BLaER1 (cell line): ENCODE measurements at regions not wholly inside any gene's neighbourhood (a gene's known extent, or its start where the extent isn't known, plus 50 kb on each side); places are given as distances from the start of the nearest gene placed in this dataset.

Experiments
- H3K27ac ChIP-seq: shearing (Covaris generic); formaldehyde crosslinking; 2 replicates; pipeline ENCODE4 v1.8.1; 2022
- H3K27me3 ChIP-seq: shearing (Covaris generic); formaldehyde crosslinking; 2 replicates; pipeline ENCODE4 v1.8.1; 2022
- H3K36me3 ChIP-seq: shearing (Covaris generic); formaldehyde crosslinking; 2 replicates; pipeline ENCODE4 v1.8.1; 2022
- H3K4me1 ChIP-seq: shearing (Covaris generic); formaldehyde crosslinking; 2 replicates; pipeline ENCODE4 v1.8.1; 2022
- H3K4me2 ChIP-seq: shearing (Covaris generic); formaldehyde crosslinking; 2 replicates; pipeline ENCODE4 v1.8.1; 2022
- H3K4me3 ChIP-seq: shearing (Covaris generic); formaldehyde crosslinking; 2 replicates; pipeline ENCODE4 v1.8.1; 2022
- H3K9ac ChIP-seq: shearing (Covaris generic); formaldehyde crosslinking; 2 replicates; pipeline ENCODE4 v1.8.1; 2022
- H3K9me3 ChIP-seq: shearing (Covaris generic); formaldehyde crosslinking; 2 replicates; pipeline ENCODE4 v1.8.1; 2022
- H4K20me1 ChIP-seq: shearing (Covaris generic); formaldehyde crosslinking; 2 replicates; pipeline ENCODE4 v1.8.1; 2022
- Cebpa-rat ChIP-seq: shearing (Covaris generic); IDR thresholded peaks from 2 replicates; pipeline ENCODE4 v1.8.1; 2022

DNA sequence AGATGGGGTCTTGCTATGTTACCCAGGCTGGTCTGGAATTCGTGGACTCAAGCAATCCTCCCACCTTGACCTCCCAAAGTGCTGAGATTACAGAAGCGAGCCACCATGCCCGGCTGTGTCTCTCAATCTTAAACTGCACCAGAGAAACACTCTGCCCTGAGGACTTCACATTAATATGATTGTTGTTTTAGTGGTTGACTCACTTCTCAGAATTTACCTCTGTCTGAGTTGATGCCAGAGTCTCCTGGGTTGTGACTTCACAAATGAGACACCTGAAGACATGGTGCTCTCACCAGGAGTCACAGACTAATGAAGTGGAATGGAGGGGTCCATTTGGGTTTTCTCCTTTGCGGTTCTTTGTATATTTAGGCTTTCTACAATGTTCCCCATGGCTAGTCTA, 61.0 kb upstream of the TGIF1 start:
- H3K27me3 ChIP-seq = no peaks in the 10 kb centered on the region
- no peak overlapping the region for H3K4me3 ChIP-seq
- H3K4me1 ChIP-seq = peaks cover 24% of the 10 kb centered on the region
- TF ChIP-seq Cebpa-rat = no peak
- H3K36me3 ChIP-seq = no peaks in the 10 kb centered on the region
- peaks cover 10% of the 10 kb centered on the region for H3K9me3 ChIP-seq
- no peak overlapping the region for H3K4me2 ChIP-seq
- H3K27ac ChIP-seq = no peak overlapping the region
- H3K9ac ChIP-seq = no peak overlapping the region
- H4K20me1 ChIP-seq = no peaks in the 10 kb centered on the region

DNA sequence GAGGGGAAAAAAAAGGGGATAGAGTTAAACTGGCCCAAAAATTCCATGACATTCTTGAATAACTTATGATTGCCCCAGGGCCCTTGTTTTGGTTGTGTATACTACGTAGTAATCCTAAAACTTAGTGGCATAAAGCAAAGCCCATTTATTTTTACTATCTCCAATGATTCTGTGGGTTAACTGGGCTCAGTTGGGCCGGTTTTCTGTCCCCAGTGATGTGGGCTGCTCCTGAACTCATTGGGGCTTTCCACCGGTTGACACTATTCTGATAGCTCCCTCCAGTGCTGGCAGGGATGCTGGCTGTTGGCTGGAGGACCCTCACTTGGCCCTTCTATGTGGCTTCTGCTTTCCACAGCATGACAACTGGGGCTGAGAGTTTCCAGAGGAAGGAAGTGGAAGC, 60.0 kb upstream of the TGIF1 start:
- Histone ChIP-seq H4K20me1 (no peaks in the 10 kb centered on the region), H3K4me3 (no peak overlapping the region), H3K36me3 (no peaks in the 10 kb centered on the region), H3K4me1 (peaks cover 17% of the 10 kb centered on the region), H3K27ac (no peak overlapping the region), H3K9ac (no peak overlapping the region), H3K27me3 (no peaks in the 10 kb centered on the region), H3K4me2 (no peak overlapping the region), H3K9me3 (peaks cover 17% of the 10 kb centered on the region)
- no peak for TF ChIP-seq Cebpa-rat

DNA sequence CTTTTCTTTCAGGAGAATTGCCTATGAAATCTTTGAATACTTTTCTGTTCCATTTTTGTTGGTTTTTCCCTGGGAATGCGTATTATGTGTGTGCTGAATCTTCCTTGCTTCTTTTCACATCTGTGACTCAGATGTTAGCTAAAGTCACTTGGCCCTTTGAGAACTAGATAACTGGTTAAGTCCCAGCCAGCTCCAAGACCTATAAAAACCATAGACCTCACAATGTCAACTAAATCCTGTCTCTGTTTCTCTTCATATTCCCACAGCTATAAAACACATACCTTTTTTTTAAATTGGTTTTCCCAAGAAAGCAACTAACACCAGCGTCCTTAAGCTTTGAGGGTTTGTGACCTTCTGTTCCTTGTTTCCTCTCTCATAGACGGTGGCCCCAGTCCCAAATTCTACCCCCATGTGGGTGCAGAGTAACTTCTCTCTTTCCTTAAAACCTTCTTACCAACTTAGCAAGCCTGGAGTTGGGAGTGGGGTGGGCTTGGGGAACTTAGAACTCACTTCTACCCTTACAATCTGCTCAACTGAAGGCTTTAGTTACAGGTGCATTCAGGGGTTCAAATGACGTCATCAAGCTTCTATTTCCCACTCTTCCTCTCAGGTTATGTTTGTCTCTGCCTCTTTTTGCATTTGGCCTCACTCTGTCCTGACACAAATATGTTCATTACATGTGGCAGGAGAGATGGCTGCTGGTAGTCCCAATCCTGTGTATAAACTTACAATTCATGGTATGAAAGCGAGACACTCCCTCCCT, 58.1 kb upstream of the TGIF1 start:
- peaks cover 22% of the 10 kb centered on the region for H3K9me3 ChIP-seq
- no peaks in the 10 kb centered on the region for H3K36me3 ChIP-seq
- no peaks in the 10 kb centered on the region for H4K20me1 ChIP-seq
- no peak overlapping the region for H3K9ac ChIP-seq
- H3K4me1 ChIP-seq = peaks cover 9% of the 10 kb centered on the region
- no peaks in the 10 kb centered on the region for H3K27me3 ChIP-seq
- no peak overlapping the region for H3K27ac ChIP-seq
- TF ChIP-seq Cebpa-rat = no peak
- no peak overlapping the region for H3K4me2 ChIP-seq
- no peak overlapping the region for H3K4me3 ChIP-seq

DNA sequence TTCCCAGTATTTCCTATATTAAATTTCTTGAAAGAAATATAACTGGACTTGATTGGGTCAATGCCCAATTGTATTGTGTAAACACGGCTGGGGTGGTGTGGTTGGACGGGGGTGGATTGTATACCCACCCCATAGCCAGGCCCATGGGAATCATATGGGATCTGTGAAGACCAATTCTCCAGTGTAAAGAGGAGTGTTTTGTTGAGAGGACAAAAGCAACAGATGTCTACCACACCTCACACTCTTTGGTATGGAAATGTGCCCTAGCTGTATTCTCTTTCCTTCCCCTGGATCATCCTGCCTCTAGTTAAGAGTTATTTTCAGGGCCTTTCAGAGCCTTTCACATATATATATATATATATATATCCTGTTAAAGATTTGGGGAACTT, 57.5 kb upstream of the TGIF1 start:
- Histone ChIP-seq H3K36me3 (no peaks in the 10 kb centered on the region), H3K27me3 (no peaks in the 10 kb centered on the region), H3K4me2 (no peak overlapping the region), H3K27ac (no peak overlapping the region), H3K4me3 (no peak overlapping the region), H3K9me3 (peaks cover 22% of the 10 kb centered on the region), H3K9ac (no peak overlapping the region), H4K20me1 (no peaks in the 10 kb centered on the region), H3K4me1 (peaks cover 3% of the 10 kb centered on the region)
- TF ChIP-seq Cebpa-rat = no peak

DNA sequence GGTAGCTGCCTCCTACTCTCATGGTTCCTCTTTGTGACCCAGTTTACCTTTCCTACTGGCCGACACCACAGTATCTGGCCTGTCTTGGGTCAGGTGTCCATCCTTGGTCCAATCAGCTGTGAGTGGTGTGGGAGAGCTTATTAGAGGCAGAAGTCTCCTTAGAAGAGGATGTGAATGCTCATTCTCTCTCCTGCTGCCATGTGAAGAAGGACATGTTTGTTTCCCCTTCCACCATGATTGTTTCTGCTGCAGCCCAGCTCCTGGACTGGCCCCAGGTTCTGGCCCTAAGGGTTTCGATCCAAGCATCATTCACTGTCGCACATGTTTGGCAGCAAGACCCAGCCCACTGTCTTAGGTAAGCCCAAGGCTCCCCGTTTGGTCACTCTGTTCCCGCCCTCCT, 55.3 kb upstream of the TGIF1 start:
- Histone ChIP-seq H3K4me3 (no peak overlapping the region), H4K20me1 (no peaks in the 10 kb centered on the region), H3K36me3 (no peaks in the 10 kb centered on the region), H3K9ac (no peak overlapping the region), H3K27me3 (no peaks in the 10 kb centered on the region), H3K27ac (no peak overlapping the region), H3K4me1 (no peaks in the 10 kb centered on the region), H3K9me3 (peaks cover 22% of the 10 kb centered on the region), H3K4me2 (no peak overlapping the region)
- no peak for TF ChIP-seq Cebpa-rat

DNA sequence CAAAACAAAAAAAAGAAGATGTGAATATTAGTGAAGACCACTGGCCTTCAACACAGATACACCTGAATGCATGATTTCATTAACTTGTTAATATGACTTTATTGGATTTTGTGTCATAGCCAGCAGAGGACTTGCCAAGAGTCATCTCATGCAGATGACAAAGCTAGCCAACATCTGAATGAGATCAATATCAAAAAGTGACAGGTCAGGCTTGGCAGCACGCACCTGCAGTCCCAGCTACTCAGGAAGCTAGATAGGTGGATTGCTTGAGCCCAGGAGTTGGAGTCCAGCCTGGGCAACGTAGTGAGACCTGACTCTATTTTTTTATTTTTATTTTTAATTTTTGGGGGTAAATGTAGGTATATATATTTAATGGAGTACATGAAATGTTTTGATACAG, 54.5 kb upstream of the TGIF1 start:
- no peak overlapping the region for H3K4me3 ChIP-seq
- no peaks in the 10 kb centered on the region for H4K20me1 ChIP-seq
- no peak overlapping the region for H3K9ac ChIP-seq
- no peak overlapping the region for H3K27ac ChIP-seq
- H3K9me3 ChIP-seq = peaks cover 14% of the 10 kb centered on the region
- TF ChIP-seq Cebpa-rat = no peak
- no peaks in the 10 kb centered on the region for H3K4me1 ChIP-seq
- no peaks in the 10 kb centered on the region for H3K27me3 ChIP-seq
- H3K4me2 ChIP-seq = no peak overlapping the region
- no peaks in the 10 kb centered on the region for H3K36me3 ChIP-seq

DNA sequence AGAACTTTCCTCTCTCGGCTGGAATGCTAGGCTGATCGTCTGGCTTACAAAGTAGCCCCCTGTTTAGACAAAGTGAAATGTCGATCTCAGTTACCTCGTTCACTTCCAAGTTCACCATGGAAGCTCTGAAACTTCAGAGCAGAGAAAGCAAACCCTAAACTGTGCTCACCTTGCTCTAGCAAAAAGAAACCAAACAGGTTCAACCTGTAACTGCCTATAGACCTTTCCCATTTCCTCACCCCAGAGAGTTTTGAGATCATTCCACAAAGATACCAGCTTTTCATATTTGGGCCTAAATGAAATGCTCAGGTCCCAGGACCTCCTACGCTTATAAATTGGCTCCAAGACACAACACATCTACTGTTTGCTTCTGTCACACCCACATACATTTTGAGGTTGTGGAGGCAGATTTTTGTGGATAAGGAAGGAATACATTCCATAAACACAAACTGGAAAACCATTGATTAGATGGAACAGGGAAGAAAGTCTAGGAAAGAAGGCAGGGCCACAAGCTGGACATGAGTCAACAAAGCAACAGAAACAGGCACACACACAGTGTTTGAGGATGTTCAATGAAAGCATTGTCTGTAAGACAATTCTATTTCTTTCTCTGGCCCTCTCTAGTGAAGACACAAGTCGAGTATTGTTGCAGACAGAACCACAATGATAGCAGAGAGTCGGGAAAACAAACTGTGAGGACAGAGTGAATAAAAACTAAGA, 52.8 kb upstream of the TGIF1 start:
- H4K20me1 ChIP-seq = no peaks in the 10 kb centered on the region
- no peak for TF ChIP-seq Cebpa-rat
- no peak overlapping the region for H3K4me2 ChIP-seq
- H3K4me3 ChIP-seq = no peak overlapping the region
- no peak overlapping the region for H3K27ac ChIP-seq
- no peaks in the 10 kb centered on the region for H3K27me3 ChIP-seq
- H3K9ac ChIP-seq = no peak overlapping the region
- H3K36me3 ChIP-seq = no peaks in the 10 kb centered on the region
- H3K4me1 ChIP-seq = peaks cover 10% of the 10 kb centered on the region
- peaks cover 12% of the 10 kb centered on the region for H3K9me3 ChIP-seq

DNA sequence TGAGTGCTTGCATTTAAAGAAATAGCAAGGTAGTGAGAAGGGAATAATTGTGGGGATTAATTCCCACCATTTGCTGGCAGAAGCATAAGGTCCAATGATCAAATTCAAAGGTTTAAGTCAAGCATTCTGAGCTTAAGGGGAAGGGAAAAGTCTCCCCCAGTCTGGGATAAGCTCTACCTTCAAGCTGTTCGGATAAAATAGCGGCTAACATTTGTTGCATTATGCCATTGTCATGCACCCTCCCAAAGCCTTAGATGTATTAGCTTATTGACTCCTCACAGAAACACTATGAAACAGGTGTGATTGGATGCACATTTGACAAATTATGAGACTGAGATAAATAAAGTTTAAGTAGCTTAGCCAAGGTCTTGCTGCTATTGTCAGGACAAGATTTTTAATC, 52.2 kb upstream of the TGIF1 start:
- H3K4me2 ChIP-seq = no peak overlapping the region

More for the DNA sequence above, 52.2 kb upstream of the TGIF1 start:
- Histone ChIP-seq H3K4me1 (peaks cover 10% of the 10 kb centered on the region), H3K9me3 (peaks cover 12% of the 10 kb centered on the region), H3K36me3 (no peaks in the 10 kb centered on the region), H3K9ac (no peak overlapping the region), H4K20me1 (no peaks in the 10 kb centered on the region), H3K27ac (no peak overlapping the region), H3K27me3 (no peaks in the 10 kb centered on the region), H3K4me3 (no peak overlapping the region)
- TF ChIP-seq Cebpa-rat = no peak
